A549 (cell line): ENCODE measurements at regions not wholly inside any gene's neighbourhood (a gene's known extent, or its start where the extent isn't known, plus 50 kb on each side); places are given as distances from the start of the nearest gene placed in this dataset.

ENCODE experiments used
- CHD2 ChIP-seq: fragments of 150-350 bp; IDR thresholded peaks from 2 replicates; pipeline ENCODE4 v1.6.1; 2014; ENCODE audit warnings: low read length; ENCODE audit not compliant: partially characterized antibody
- EP300 ChIP-seq, 2 experiments: fragments of >200 bp; sonication (Bioruptor Twin); formaldehyde crosslinking; IDR thresholded peaks; 2 replicates in 1 of 2; 3 replicates in 1 of 2; pipeline ENCODE4 v1.6.1; 2016 to 2017
- FOSL2 ChIP-seq, 2 experiments: fragments of 450-650 bp in 1 of 2; fragments of >200 bp in 1 of 2; sonication (Bioruptor Twin) in 1 of 2; formaldehyde crosslinking; IDR thresholded peaks; 2 replicates each; pipeline versions ENCODE4 v1.5.0 to v1.6.1; 2016 to 2020; ENCODE audit warnings: mild to moderate bottlenecking in 1 of 2, moderate library complexity in 1 of 2
- HDAC2 ChIP-seq: fragments of 200-600 bp; sonication (generic); IDR thresholded peaks from 2 replicates; pipeline ENCODE4 v1.6.1; 2016
- MAZ ChIP-seq: fragments of 150-350 bp; IDR thresholded peaks from 2 replicates; pipeline ENCODE4 v1.6.1; 2014; ENCODE audit warnings: antibody characterized with exemption, low read depth, low read length, borderline replicate concordance
- NFE2L2 ChIP-seq: fragments of 150-350 bp; conservative IDR thresholded peaks from 2 replicates; pipeline ENCODE4 v1.6.1; 2014; ENCODE audit warnings: low read length
- NR3C1 ChIP-seq: fragments of >200 bp; sonication (Bioruptor Twin); formaldehyde crosslinking; IDR thresholded peaks from 3 replicates; pipeline ENCODE4 v1.6.1; 2017
- POLR2A ChIP-seq: IDR thresholded peaks from 2 replicates; pipeline ENCODE4 v1.6.1; 2012; ENCODE audit warnings: mild to moderate bottlenecking, low read length
- RAD21 ChIP-seq, 2 experiments: fragments of >200 bp in 1 of 2; sonication (Bioruptor Twin) in 1 of 2; formaldehyde crosslinking in 1 of 2; IDR thresholded peaks in 1 of 2; conservative IDR thresholded peaks in 1 of 2; 2 replicates in 1 of 2; 3 replicates in 1 of 2; pipeline ENCODE4 v1.6.1; 2012 to 2018; ENCODE audit warnings: inconsistent platforms in 1 of 2
- RFX5 ChIP-seq: fragments of 450-650 bp; IDR thresholded peaks from 2 replicates; pipeline ENCODE4 v1.7.1; 2014; ENCODE audit warnings: antibody characterized with exemption, mild to moderate bottlenecking, moderate library complexity
- TF ChIP-seq, protein P1 (sequence below): fragments of >200 bp; sonication (Bioruptor Twin); formaldehyde crosslinking; IDR thresholded peaks from 3 replicates; pipeline ENCODE4 v1.5.1; 2016
- TF ChIP-seq, protein P2 (sequence below): IDR thresholded peaks from 2 replicates; pipeline ENCODE4 v1.6.1; 2012; ENCODE audit warnings: low read depth, borderline replicate concordance
- TF ChIP-seq, protein P3 (sequence below): fragments of 450-650 bp; IDR thresholded peaks from 2 replicates; pipeline ENCODE4 v1.6.1; 2014; ENCODE audit warnings: antibody characterized with exemption

DNA sequence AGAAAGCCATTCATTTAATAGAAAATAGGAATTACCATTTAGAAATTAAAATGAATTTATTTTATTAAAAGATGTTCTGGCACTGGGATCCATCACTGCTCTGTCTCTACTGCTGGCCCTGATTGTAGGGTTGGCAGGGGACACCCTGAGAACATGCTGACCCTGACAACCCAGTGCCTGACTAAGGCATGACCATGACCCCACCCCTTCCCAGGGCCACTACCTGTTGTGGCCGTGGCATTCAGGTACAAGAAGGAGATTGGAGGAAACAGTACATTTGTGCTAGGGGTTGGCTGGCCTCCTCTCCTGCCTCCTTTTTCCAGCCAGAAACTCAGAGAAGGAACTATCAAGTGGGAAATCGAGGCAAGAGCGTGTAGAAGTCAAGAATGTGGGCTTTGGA lies 197.0 kb upstream of the ZMIZ1 start:
- TF ChIP-seq, protein P1, sequence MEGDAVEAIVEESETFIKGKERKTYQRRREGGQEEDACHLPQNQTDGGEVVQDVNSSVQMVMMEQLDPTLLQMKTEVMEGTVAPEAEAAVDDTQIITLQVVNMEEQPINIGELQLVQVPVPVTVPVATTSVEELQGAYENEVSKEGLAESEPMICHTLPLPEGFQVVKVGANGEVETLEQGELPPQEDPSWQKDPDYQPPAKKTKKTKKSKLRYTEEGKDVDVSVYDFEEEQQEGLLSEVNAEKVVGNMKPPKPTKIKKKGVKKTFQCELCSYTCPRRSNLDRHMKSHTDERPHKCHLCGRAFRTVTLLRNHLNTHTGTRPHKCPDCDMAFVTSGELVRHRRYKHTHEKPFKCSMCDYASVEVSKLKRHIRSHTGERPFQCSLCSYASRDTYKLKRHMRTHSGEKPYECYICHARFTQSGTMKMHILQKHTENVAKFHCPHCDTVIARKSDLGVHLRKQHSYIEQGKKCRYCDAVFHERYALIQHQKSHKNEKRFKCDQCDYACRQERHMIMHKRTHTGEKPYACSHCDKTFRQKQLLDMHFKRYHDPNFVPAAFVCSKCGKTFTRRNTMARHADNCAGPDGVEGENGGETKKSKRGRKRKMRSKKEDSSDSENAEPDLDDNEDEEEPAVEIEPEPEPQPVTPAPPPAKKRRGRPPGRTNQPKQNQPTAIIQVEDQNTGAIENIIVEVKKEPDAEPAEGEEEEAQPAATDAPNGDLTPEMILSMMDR, result no peak
- no peak for TF ChIP-seq EP300 (IDR thresholded peaks at IDR 0.05)
- no peak for TF ChIP-seq CHD2
- no peak for TF ChIP-seq HDAC2
- TF ChIP-seq MAZ, result no peak
- TF ChIP-seq, protein P2, sequence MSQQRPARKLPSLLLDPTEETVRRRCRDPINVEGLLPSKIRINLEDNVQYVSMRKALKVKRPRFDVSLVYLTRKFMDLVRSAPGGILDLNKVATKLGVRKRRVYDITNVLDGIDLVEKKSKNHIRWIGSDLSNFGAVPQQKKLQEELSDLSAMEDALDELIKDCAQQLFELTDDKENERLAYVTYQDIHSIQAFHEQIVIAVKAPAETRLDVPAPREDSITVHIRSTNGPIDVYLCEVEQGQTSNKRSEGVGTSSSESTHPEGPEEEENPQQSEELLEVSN, result no peak
- no peak for TF ChIP-seq FOSL2 (IDR thresholded peaks at IDR 0.05)
- no peak for TF ChIP-seq FOSL2 (CRISPR knock-in tag; IDR thresholded peaks at IDR 0.05)
- no peak for TF ChIP-seq POLR2A
- no peak for TF ChIP-seq NR3C1
- TF ChIP-seq RAD21 (conservative IDR thresholded peaks at IDR 0.05 in 1 of 2, IDR thresholded peaks at IDR 0.05 in 1 of 2), result no peak
- TF ChIP-seq NFE2L2, result no peak
- TF ChIP-seq, protein P3, sequence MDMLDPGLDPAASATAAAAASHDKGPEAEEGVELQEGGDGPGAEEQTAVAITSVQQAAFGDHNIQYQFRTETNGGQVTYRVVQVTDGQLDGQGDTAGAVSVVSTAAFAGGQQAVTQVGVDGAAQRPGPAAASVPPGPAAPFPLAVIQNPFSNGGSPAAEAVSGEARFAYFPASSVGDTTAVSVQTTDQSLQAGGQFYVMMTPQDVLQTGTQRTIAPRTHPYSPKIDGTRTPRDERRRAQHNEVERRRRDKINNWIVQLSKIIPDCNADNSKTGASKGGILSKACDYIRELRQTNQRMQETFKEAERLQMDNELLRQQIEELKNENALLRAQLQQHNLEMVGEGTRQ, result no peak
- no peak for TF ChIP-seq RFX5
